OCI-LY3 (cell line): ENCODE measurements at regions not wholly inside any gene's neighbourhood (a gene's known extent, or its start where the extent isn't known, plus 50 kb on each side); places are given as distances from the start of the nearest gene placed in this dataset.

Experiments
- H2AFZ ChIP-seq: fragments of 200-600, 300-600 bp; shearing (Covaris generic); 2 replicates; pipeline ENCODE4 v1.6.0; 2014; ENCODE audit warnings: antibody characterized with exemption, low read depth, low read length
- H3K27ac ChIP-seq: fragments of 200-600, 300-600 bp; sonication (generic); 2 replicates; pipeline ENCODE4 v1.5.1; 2014; ENCODE audit warnings: mild to moderate bottlenecking, low read length, moderate library complexity, mixed read lengths
- H3K27me3 ChIP-seq: fragments of 200-600, 300-600 bp; sonication (generic); 2 replicates; pipeline ENCODE4 v1.6.1; 2014; ENCODE audit warnings: low read depth, low read length, mixed read lengths
- H3K36me3 ChIP-seq: fragments of 200-600, 300-600 bp; sonication (generic); replicated peaks from 2 replicates; pipeline ENCODE3; 2014; ENCODE audit warnings: low read depth, low read length, mixed read lengths
- H3K4me1 ChIP-seq: fragments of 300-600, 200-600 bp; sonication (generic); 2 replicates; pipeline ENCODE4 v1.6.1; 2014; ENCODE audit warnings: low read length, mixed read lengths
- H3K4me2 ChIP-seq: fragments of 200-600, 300-600 bp; sonication (generic); 2 replicates; pipeline ENCODE4 v1.6.1; 2014; ENCODE audit warnings: low read length, mixed read lengths
- H3K4me3 ChIP-seq: fragments of 300-600, 200-600 bp; sonication (generic); 2 replicates; pipeline ENCODE4 v1.5.1; 2014; ENCODE audit warnings: antibody characterized with exemption, mild to moderate bottlenecking, low read length, moderate library complexity
- H3K79me2 ChIP-seq: fragments of 300-600, 200-600 bp; shearing (Covaris generic); 2 replicates; pipeline ENCODE4 v1.6.1; 2014; ENCODE audit warnings: mild to moderate bottlenecking, low read length, mixed read lengths
- H3K9ac ChIP-seq: fragments of 300-600, 200-600 bp; shearing (Covaris generic); 2 replicates; pipeline ENCODE4 v1.6.0; 2014; ENCODE audit warnings: mild to moderate bottlenecking, low read length, moderate library complexity
- H3K9me3 ChIP-seq: fragments of 200-600, 300-600 bp; shearing (Covaris generic); 2 replicates; pipeline ENCODE4 v1.6.1; 2014; ENCODE audit warnings: low read length, mixed read lengths; ENCODE audit not compliant: insufficient read depth
- H4K20me1 ChIP-seq: fragments of 200-600, 300-600 bp; sonication (generic); 2 replicates; pipeline ENCODE4 v1.6.1; 2016; ENCODE audit warnings: low read length, mixed read lengths; ENCODE audit not compliant: insufficient read depth
- CTCF ChIP-seq: fragments of 200-600, 300-600 bp; sonication (generic); IDR thresholded peaks from 2 replicates; pipeline ENCODE4 v1.5.1; 2014; ENCODE audit warnings: antibody characterized with exemption, low read length, low read depth
- EZH2phosphoT487 ChIP-seq: fragments of 200-600 bp; shearing (Covaris generic); IDR thresholded peaks from 2 replicates; pipeline ENCODE4 v1.6.1; 2018; ENCODE audit warnings: antibody characterized with exemption, mixed run types, low read depth

GRCh38 chr3:6706777-6707176, 154.1 kb upstream of the GRM7 start:
- Histone ChIP-seq H3K27me3 (no peaks in the 10 kb centered on the region), H3K9ac (no peak overlapping the region), H4K20me1 (no peaks in the 10 kb centered on the region), H3K9me3 (0 out of 2 replicates have a peak, but pooled peaks cover 5% of the 10 kb centered on the region), H2AFZ (no peak overlapping the region), H3K4me2 (no peak overlapping the region), H3K36me3 (peaks cover 4% of the 10 kb centered on the region), H3K79me2 (no peaks in the 10 kb centered on the region), H3K4me3 (no peak overlapping the region), H3K4me1 (peaks cover 10% of the 10 kb centered on the region; the same call in 1 of the 2 replicates), H3K27ac (no peak overlapping the region)
- TF ChIP-seq EZH2phosphoT487 (no peak), CTCF (no peak)

DNA sequence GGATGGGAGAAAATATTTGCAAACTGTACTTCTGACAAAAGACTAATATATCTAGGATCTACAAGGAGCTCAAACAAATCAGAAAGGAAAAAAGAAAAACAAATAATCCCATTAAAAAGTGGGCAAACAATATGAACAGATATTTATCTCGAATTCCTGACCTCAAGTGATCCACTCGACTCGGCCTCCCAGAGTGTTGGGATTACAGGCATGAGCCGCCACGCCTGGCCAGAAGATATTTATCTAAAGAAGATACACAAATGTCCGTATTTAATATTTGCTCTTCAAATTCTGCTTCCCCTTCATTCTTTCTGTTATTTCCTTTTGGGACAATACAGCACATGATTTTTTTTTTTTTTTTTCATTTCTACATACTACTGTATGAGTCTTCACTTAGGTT, 151.7 kb upstream of the GRM7 start:
- Histone ChIP-seq H2AFZ (no peak overlapping the region), H3K27me3 (no peaks in the 10 kb centered on the region), H3K9ac (no peak overlapping the region), H3K4me1 (peaks cover 14% of the 10 kb centered on the region), H3K4me2 (no peak overlapping the region), H3K27ac (no peak overlapping the region), H3K36me3 (peaks cover 11% of the 10 kb centered on the region), H3K79me2 (no peaks in the 10 kb centered on the region), H4K20me1 (no peaks in the 10 kb centered on the region), H3K4me3 (no peak overlapping the region), H3K9me3 (peaks cover 4% of the 10 kb centered on the region; the same call in 1 of the 2 replicates)
- TF ChIP-seq EZH2phosphoT487 (no peak), CTCF (no peak)

- Histone ChIP-seq H3K79me2 (no peaks in the 10 kb centered on the region), H3K9me3 (peaks cover 13% of the 10 kb centered on the region; the same call in 1 of the 2 replicates), H3K36me3 (peaks cover 27% of the 10 kb centered on the region), H3K27ac (peak overlapping the region; percentile 5; the same call in 1 of the 2 replicates), H3K4me2 (no peak overlapping the region), H4K20me1 (no peaks in the 10 kb centered on the region), H3K4me1 (peaks cover 55% of the 10 kb centered on the region), H3K4me3 (no peak overlapping the region), H3K9ac (no peak overlapping the region), H2AFZ (no peak overlapping the region), H3K27me3 (no peaks in the 10 kb centered on the region)
- TF ChIP-seq CTCF (no peak), EZH2phosphoT487 (no peak)
Observed at GRCh38 chr3:6714962-6715361, 146.0 kb upstream of the GRM7 start.

- H4K20me1 ChIP-seq: no peaks in the 10 kb centered on the region
- no peaks in the 10 kb centered on the region for H3K79me2 ChIP-seq
- no peaks in the 10 kb centered on the region for H3K27me3 ChIP-seq
- peaks cover 31% of the 10 kb centered on the region for H3K36me3 ChIP-seq
- peak overlapping the region; percentile 77 for H3K9ac ChIP-seq
- peak overlapping the region; percentile 85 for H3K4me2 ChIP-seq
- TF ChIP-seq CTCF (no peak), EZH2phosphoT487 (no peak)
- H3K4me3 ChIP-seq: peak overlapping the region; percentile 56
- H3K4me1 ChIP-seq: peaks cover 58% of the 10 kb centered on the region
- no peak overlapping the region; the same call in 1 of the 2 replicates for H2AFZ ChIP-seq
- peaks cover 13% of the 10 kb centered on the region for H3K9me3 ChIP-seq
- peak overlapping the region; percentile 98 for H3K27ac ChIP-seq
Observed at GRCh38 chr3:6716420-6716819, 144.5 kb upstream of the GRM7 start.
